H9 (cell line): ENCODE measurements at regions not wholly inside any gene's neighbourhood (a gene's known extent, or its start where the extent isn't known, plus 50 kb on each side); places are given as distances from the start of the nearest gene placed in this dataset.

Experiments used
- DNase-seq: peaks from one replicate; pipeline ENCODE4 v3.0.0-alpha.2; 2017
- H2AFZ ChIP-seq: one replicate; pipeline ENCODE4 v1.6.1; 2013; ENCODE audit warnings: mild to moderate bottlenecking, low read length, control low read depth, moderate library complexity
- H2AK5ac ChIP-seq: 2 replicates; pipeline ENCODE4 v1.6.1; 2013; ENCODE audit warnings: low read length, control low read depth, mixed read lengths; ENCODE audit not compliant: insufficient read length
- H2BK120ac ChIP-seq: one replicate; pipeline ENCODE4 v1.6.1; 2013; ENCODE audit warnings: low read depth, mild to moderate bottlenecking, low read length, control low read depth, inconsistent platforms; ENCODE audit not compliant: poor library complexity, severe bottlenecking
- H2BK12ac ChIP-seq: 2 replicates; pipeline ENCODE4 v1.6.1; 2013; ENCODE audit warnings: low read length, control low read depth, mixed read lengths, low read depth; ENCODE audit not compliant: insufficient read length
- H2BK15ac ChIP-seq: 2 replicates; pipeline ENCODE4 v1.6.1; 2013; ENCODE audit warnings: low read depth, low read length, control low read depth
- H2BK20ac ChIP-seq: one replicate; pipeline ENCODE4 v1.6.1; 2013; ENCODE audit warnings: low read depth, mild to moderate bottlenecking, low read length, control low read depth, inconsistent platforms; ENCODE audit not compliant: poor library complexity, severe bottlenecking
- H2BK5ac ChIP-seq: 2 replicates; pipeline ENCODE4 v1.6.1; 2013; ENCODE audit warnings: low read length, control low read depth, mixed read lengths; ENCODE audit not compliant: insufficient read length
- H3K14ac ChIP-seq: 2 replicates; pipeline ENCODE4 v1.6.1; 2013; ENCODE audit warnings: low read length, control low read depth; ENCODE audit not compliant: insufficient read depth
- H3K18ac ChIP-seq: 2 replicates; pipeline ENCODE4 v1.6.1; 2013; ENCODE audit warnings: low read depth, mild to moderate bottlenecking, mixed read lengths, low read length, control low read depth; ENCODE audit not compliant: insufficient read length
- H3K23ac ChIP-seq: 2 replicates; pipeline ENCODE4 v1.6.1; 2013; ENCODE audit warnings: low read length, control low read depth, mixed read lengths, low read depth; ENCODE audit not compliant: insufficient read length
- H3K23me2 ChIP-seq: 2 replicates; pipeline ENCODE4 v1.6.1; 2013; ENCODE audit warnings: low read depth, mild to moderate bottlenecking, mixed read lengths, low read length, control low read depth; ENCODE audit not compliant: insufficient read length, poor library complexity, severe bottlenecking
- H3K27ac ChIP-seq: 2 replicates; pipeline ENCODE4 v1.5.1; 2013; ENCODE audit warnings: low read length, control low read depth, mixed read lengths, low read depth; ENCODE audit not compliant: insufficient read length
- H3K27me3 ChIP-seq: 2 replicates; pipeline ENCODE4 v1.6.1; 2013; ENCODE audit warnings: low read length, control low read depth, inconsistent platforms; ENCODE audit not compliant: insufficient read depth
- H3K4ac ChIP-seq: 2 replicates; pipeline ENCODE4 v1.6.1; 2013; ENCODE audit warnings: low read depth, mild to moderate bottlenecking, control low read depth, inconsistent platforms, low read length, moderate library complexity
- H3K4me1 ChIP-seq: 2 replicates; pipeline ENCODE4 v1.6.1; 2013; ENCODE audit warnings: low read length, control low read depth, inconsistent platforms; ENCODE audit not compliant: insufficient read depth
- H3K4me2 ChIP-seq: 2 replicates; pipeline ENCODE4 v1.6.1; 2013; ENCODE audit warnings: low read length, control low read depth, mixed read lengths; ENCODE audit not compliant: insufficient read length, insufficient read depth
- H3K56ac ChIP-seq: 2 replicates; pipeline ENCODE4 v1.6.1; 2013; ENCODE audit warnings: low read depth, mild to moderate bottlenecking, mixed read lengths, low read length, control low read depth; ENCODE audit not compliant: insufficient read length
- H3K79me1 ChIP-seq: 2 replicates; pipeline ENCODE4 v1.6.1; 2013; ENCODE audit warnings: low read depth, mild to moderate bottlenecking, moderate library complexity, low read length, control low read depth, inconsistent platforms; ENCODE audit not compliant: insufficient read depth, poor library complexity, severe bottlenecking
- H3K79me2 ChIP-seq: 2 replicates; pipeline ENCODE4 v1.6.1; 2013; ENCODE audit warnings: low read length, control low read depth, inconsistent platforms; ENCODE audit not compliant: insufficient read depth
- H3K9ac ChIP-seq: 2 replicates; pipeline ENCODE4 v1.6.1; 2013; ENCODE audit warnings: low read length, control low read depth, mixed read lengths; ENCODE audit not compliant: insufficient read length; ENCODE audit errors: extremely low read depth
- H3K9me3 ChIP-seq: one replicate; pipeline ENCODE4 v1.6.1; 2013; ENCODE audit warnings: low read depth, low read length, inconsistent platforms; ENCODE audit not compliant: control insufficient read depth
- H3T11ph ChIP-seq: one replicate; pipeline ENCODE4 v1.6.1; 2013; ENCODE audit warnings: mild to moderate bottlenecking, low read length, control low read depth, inconsistent platforms
- H4K20me1 ChIP-seq: one replicate; pipeline ENCODE4 v1.6.1; 2013; ENCODE audit not compliant: control insufficient read depth, insufficient read length, insufficient read depth
- H4K5ac ChIP-seq: 2 replicates; pipeline ENCODE4 v1.6.1; 2013; ENCODE audit warnings: low read depth, mild to moderate bottlenecking, mixed read lengths, low read length, control low read depth; ENCODE audit not compliant: insufficient read length
- H4K8ac ChIP-seq: replicated peaks from 2 replicates; pipeline ENCODE4 v1.6.1; 2013; ENCODE audit warnings: low read length, control low read depth, mixed read lengths, low read depth; ENCODE audit not compliant: insufficient read length
- H4K91ac ChIP-seq: 2 replicates; pipeline ENCODE4 v1.6.1; 2013; ENCODE audit warnings: low read depth, mild to moderate bottlenecking, moderate library complexity, mixed read lengths, low read length, control low read depth; ENCODE audit not compliant: insufficient read length
- H3K27ac Mint-ChIP-seq, 3 experiments: 2 replicates in 2 of 3; 3 replicates in 1 of 3; pipeline ENCODE4 v1.8.0; 2020 to 2021; ENCODE audit warnings: mixed read lengths in 3 of 3, mild to moderate bottlenecking in 1 of 3, moderate library complexity in 1 of 3
- H3K27me3 Mint-ChIP-seq: 2 replicates; pipeline ENCODE4 v1.8.0; 2021; ENCODE audit warnings: low read depth, mild to moderate bottlenecking, moderate library complexity, mixed read lengths
- H3K36me3 Mint-ChIP-seq, 3 experiments: 2 replicates in 2 of 3; 3 replicates in 1 of 3; pipeline ENCODE4 v1.8.0; 2020 to 2021; ENCODE audit warnings: low read depth in 3 of 3, mixed read lengths in 3 of 3; ENCODE audit not compliant: insufficient read depth in 1 of 3
- H3K4me1 Mint-ChIP-seq, 2 experiments: 2 replicates each; pipeline ENCODE4 v1.8.0; 2020; ENCODE audit warnings: mixed read lengths in 2 of 2
- H3K4me3 Mint-ChIP-seq, 2 experiments: 2 replicates in 1 of 2; 3 replicates in 1 of 2; pipeline ENCODE4 v1.8.0; 2020 to 2021; ENCODE audit warnings: mild to moderate bottlenecking in 2 of 2, mixed read lengths in 2 of 2, moderate library complexity in 1 of 2
- H3K9me3 Mint-ChIP-seq, 2 experiments: 2 replicates in 1 of 2; 3 replicates in 1 of 2; pipeline ENCODE4 v1.8.0; 2020; ENCODE audit warnings: mild to moderate bottlenecking in 2 of 2, mixed read lengths in 2 of 2, moderate library complexity in 1 of 2
- CTCF ChIP-seq: fragments of 200-600 bp; sonication (generic); conservative IDR thresholded peaks from 3 replicates; pipeline ENCODE4 v1.8.0; 2021; ENCODE audit warnings: antibody characterized with exemption, mild to moderate bottlenecking
- WGBS: extraction: QIAGEN DNeasy Blood & Tissue Kit; methylation state at CpG from one replicate; pipeline ENCODE4 v1.1.7; 2013; ENCODE audit warnings: missing lambda C conversion rate, low lambda C conversion rate, mixed read lengths; ENCODE audit not compliant: insufficient read length; ENCODE audit errors: extremely low coverage; 5-methylcytosine and 5-hydroxymethylcytosine counted together

GRCh38 chr7:153939654-153940053, 112.5 kb upstream of the DPP6 start:
- Mint-ChIP-seq H3K9me3 (peaks cover 80 to 89% of the 10 kb centered on the region in 2 experiments), H3K4me1 (no peaks in the 10 kb centered on the region), H3K4me3 (no peak overlapping the region), H3K27ac (no peak overlapping the region), H3K36me3 (peaks cover 5 to 49% (median 9%) of the 10 kb centered on the region in 3 experiments; a peak in 6 of 7 replicates), H3K27me3 (peaks cover 2% of the 10 kb centered on the region)
- no peak for TF ChIP-seq CTCF
- Histone ChIP-seq H3K79me2 (no peaks in the 10 kb centered on the region), H3K18ac (no peak overlapping the region), H2BK15ac (no peak overlapping the region), H3K23me2 (no peaks in the 10 kb centered on the region), H2BK12ac (no peak overlapping the region), H2AK5ac (no peak overlapping the region), H3T11ph (no peak overlapping the region), H3K9me3 (peaks cover 13% of the 10 kb centered on the region), H4K91ac (no peak overlapping the region), H3K27me3 (no peaks in the 10 kb centered on the region), H3K23ac (no peak overlapping the region), H3K4me2 (no peak overlapping the region), H3K4me1 (no peaks in the 10 kb centered on the region), H3K14ac (no peak overlapping the region), H3K79me1 (no peaks in the 10 kb centered on the region), H2BK20ac (no peak overlapping the region), H4K5ac (no peak overlapping the region), H3K9ac (no peak overlapping the region), H3K4ac (no peak overlapping the region), H2BK5ac (no peak overlapping the region), H3K27ac (no peak overlapping the region), H2AFZ (no peak overlapping the region), H4K8ac (no peak overlapping the region), H2BK120ac (no peak overlapping the region), H3K56ac (no peak overlapping the region), H4K20me1 (no peaks in the 10 kb centered on the region)
- WGBS, result no CpG with 5 or more reads among the region's 3 CpGs
- DNase-seq, result no peak
